GM10248 (cell line): ENCODE measurements at regions not wholly inside any gene's neighbourhood (a gene's known extent, or its start where the extent isn't known, plus 50 kb on each side); places are given as distances from the start of the nearest gene placed in this dataset.

Experiments used
- CTCF ChIA-PET: fragments of 300-600 bp; sonication (Branson Sonifier 250); formaldehyde crosslinking; extraction: SDS; loops from one replicate; lab custom pipeline; 2021; ENCODE audit warnings: antibody characterized with exemption; lab: Yijun Ruan, JAX
- POLR2A ChIA-PET: fragments of 350-650 bp; sonication (Branson Sonifier 250); formaldehyde crosslinking; extraction: SDS; loops from one replicate; lab custom pipeline; 2020; ENCODE audit warnings: antibody characterized with exemption; lab: Yijun Ruan, JAX
- DNase-seq: peaks from one replicate; pipeline ENCODE4 v3.0.0; 2012; ENCODE audit errors: extremely low spot score
- TF ChIP-seq, protein P1 (sequence below): IDR thresholded peaks from 2 replicates; pipeline ENCODE4 v1.5.1; 2012; ENCODE audit warnings: mild to moderate bottlenecking, low read depth; ENCODE audit errors: extremely low read depth, missing control alignments, control extremely low read depth

DNA sequence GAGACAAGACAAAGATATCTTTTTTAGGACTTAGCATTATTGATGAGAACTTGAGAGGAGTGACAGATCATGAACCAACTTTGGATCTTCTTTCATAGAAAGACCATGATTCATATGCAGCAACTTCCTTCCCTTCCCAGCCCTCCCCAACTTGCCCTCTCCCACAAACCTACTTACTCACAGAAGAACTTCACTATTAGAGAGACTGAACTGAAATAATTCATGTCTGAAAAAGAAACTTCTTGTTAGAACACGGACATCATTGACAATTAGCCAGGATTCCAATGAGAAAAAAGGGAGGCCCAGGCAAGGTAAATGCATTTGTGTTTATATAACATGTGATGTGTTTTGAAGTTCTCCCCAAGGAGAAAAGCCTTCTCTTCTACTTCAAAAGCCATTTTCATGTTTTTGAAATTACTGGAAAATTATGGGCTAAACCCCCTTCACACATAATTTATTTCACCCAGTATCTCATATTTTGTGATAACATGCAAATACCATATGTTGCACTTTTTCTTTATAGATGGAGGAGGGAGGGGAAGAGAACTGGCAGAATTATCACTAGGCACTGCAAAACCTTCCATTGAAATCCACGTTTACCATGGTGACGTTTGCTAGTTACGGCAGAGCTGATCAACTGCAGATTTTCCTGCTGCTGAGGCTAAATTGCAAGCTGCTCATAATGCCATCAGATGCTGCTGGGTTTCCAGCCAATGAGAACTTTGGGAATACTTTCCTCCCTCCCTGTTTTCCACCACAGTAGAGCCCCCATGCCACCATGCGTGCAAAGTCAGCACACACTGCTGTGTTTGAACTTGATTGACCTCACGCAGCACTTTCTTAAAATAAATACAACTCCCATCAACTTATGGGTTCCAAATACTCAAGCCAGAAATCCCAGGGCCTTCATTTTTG, 294.7 kb downstream of the MEIS1 start:
- TF ChIP-seq, protein P1, sequence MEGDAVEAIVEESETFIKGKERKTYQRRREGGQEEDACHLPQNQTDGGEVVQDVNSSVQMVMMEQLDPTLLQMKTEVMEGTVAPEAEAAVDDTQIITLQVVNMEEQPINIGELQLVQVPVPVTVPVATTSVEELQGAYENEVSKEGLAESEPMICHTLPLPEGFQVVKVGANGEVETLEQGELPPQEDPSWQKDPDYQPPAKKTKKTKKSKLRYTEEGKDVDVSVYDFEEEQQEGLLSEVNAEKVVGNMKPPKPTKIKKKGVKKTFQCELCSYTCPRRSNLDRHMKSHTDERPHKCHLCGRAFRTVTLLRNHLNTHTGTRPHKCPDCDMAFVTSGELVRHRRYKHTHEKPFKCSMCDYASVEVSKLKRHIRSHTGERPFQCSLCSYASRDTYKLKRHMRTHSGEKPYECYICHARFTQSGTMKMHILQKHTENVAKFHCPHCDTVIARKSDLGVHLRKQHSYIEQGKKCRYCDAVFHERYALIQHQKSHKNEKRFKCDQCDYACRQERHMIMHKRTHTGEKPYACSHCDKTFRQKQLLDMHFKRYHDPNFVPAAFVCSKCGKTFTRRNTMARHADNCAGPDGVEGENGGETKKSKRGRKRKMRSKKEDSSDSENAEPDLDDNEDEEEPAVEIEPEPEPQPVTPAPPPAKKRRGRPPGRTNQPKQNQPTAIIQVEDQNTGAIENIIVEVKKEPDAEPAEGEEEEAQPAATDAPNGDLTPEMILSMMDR: no peak
- no peak for DNase-seq
- CTCF ChIA-PET: interaction anchor here (1.0 to 1.2 kb wide), 2 partner anchors 15 to 18 kb away, joined by 3 read pairs; no protein-coding TSS in a partner anchor
- POLR2A ChIA-PET: no interaction called here

DNA sequence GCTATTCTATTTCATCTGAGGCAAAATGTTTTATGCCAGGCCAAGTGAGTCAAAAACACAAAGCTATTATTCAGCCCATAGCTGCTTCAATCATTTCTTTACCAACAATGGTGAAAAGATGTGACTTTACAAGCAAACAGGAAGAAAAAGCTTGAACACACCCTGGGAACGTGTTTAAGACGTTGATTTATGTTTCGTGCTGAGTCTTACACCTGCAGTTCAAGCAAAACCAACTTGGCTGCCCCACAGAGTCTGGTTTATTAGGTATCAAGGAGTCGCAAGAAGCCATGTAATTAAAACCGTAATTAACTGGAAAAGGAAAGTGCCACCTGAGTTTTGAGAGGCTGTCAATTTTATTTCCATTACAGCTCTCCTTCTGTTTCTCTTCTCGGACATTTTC, 295.5 kb downstream of the MEIS1 start:
- ChIA-PET CTCF (no interaction called here), POLR2A (no interaction called here)
- TF ChIP-seq, protein P1: no peak
- DNase-seq: no peak

DNA sequence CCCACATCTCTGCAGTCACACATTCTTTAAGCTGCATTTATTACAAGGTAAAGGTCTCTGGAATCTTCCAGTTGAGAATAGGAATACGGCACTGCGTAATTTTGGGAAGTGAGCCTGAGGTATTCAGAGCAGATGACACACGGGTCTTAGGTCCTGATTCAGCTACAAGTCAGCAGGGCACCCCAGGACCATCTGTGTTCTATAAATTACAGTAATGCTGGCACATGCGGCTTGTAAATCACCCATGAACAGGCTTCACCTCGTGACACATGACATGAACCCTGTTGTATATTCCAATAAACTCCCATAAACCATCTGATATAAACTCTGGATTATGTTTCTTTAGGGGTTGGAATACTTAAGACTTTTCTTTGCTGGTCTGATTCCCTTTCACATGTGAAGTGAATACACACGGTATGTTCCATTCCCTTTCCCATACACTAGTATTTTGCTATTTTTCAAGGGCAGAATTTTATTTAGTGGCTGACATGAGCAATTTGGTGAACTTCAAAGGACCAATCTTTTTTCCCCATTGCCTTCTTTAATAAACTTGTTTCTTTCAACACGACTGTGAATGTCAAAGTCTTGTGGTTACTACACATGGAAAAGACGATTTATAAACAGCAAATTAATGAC, 298.6 kb downstream of the MEIS1 start:
- CTCF ChIA-PET: interaction anchor here (0.8 kb wide), 1 partner anchor 16 kb away, joined by 3 read pairs; no protein-coding TSS in a partner anchor
- TF ChIP-seq, protein P1: no peak
- no peak for DNase-seq
- POLR2A ChIA-PET: no interaction called here

DNA sequence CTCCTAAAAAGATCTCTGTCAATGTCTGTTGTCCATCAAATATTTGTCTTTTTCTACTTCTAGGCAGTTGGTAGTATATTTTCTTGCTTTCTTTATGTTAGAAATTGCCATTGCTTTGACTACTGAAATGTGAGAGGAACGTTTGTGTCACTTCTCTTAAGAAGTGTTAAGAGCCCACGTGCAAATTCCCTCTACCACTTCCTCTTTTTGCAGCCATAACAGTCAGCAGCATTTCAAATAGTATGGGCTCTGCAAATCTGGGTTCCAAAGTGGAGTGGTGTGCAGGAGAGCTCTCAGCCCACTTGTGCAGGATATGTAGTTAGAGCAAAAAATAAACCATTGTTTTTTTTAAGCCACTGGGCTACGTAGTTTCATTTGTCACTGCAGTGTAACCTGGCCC, 314.0 kb downstream of the MEIS1 start:
- TF ChIP-seq, protein P1: no peak
- no peak for DNase-seq
- ChIA-PET CTCF (interaction anchor here (0.6 kb wide), 1 partner anchor 64 kb away, joined by 3 read pairs; no protein-coding TSS in a partner anchor), POLR2A (no interaction called here)

DNA sequence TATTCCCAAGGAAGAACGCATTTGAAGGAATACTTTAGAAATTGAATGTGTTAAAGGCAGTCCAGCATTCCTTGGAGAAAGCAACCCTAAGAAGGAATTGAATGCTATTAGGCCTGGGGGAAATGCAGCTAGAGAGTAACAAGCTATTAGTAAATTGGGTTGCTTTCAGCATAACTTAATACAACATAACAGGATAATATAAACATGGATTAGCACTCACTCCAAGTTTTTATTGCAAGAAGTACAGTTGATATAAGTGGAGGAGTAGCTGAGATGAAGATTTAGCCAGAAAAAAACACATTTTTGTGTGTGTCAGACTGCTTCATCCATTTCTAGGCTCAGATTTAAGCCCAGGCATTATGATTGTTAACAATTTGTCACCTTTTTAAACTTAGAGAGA, 314.6 kb downstream of the MEIS1 start:
- ChIA-PET POLR2A (no interaction called here), CTCF (no interaction called here)
- DNase-seq: no peak
- TF ChIP-seq, protein P1: no peak

DNA sequence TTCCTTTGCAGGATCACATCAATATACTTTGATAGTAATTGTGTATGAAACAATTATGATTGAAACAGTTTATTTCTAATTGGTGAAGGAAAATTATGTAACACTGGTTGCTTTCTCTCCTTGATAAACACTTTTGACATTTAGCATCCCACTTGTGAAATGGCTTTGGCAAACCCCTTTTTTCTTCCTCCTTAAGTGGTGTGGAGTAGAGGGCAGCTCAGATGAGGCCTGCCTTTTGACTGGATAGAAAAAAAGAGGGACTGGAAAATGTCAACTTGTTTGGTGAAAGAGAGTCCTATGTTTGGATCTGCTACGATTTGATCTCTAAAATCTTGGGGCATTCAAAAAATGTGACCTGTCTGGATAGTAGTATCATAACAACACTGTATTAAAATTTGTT, 318.3 kb downstream of the MEIS1 start:
- no peak for DNase-seq
- TF ChIP-seq, protein P1: no peak
- POLR2A ChIA-PET: no interaction called here
- CTCF ChIA-PET: interaction anchor here (2.0 kb wide), 1 partner anchor 10 kb away, joined by 6 read pairs; no protein-coding TSS in a partner anchor
